Thoracic aorta (tissue), 2 donors: ENCODE measurements at regions not wholly inside any gene's neighbourhood (a gene's known extent, or its start where the extent isn't known, plus 50 kb on each side); places are given as distances from the start of the nearest gene placed in this dataset.

ENCODE experiments used
- ATAC-seq: fragments of 150-250 bp; one replicate; pipeline ENCODE4 v1.8.0; 2017; ENCODE audit warnings: low read depth; ENCODE audit not compliant: insufficient number of reproducible peaks, low FRiP score
- DNase-seq: peaks from one replicate; pipeline ENCODE4 v3.0.0-alpha.2; 2020; ENCODE audit warnings: low spot score
- H3K27ac ChIP-seq, 2 donors: fragments of 200-600 bp; sonication (generic); 1 replicate in 1 of 2; 2 replicates in 1 of 2; pipeline ENCODE4 v1.5.1; 2016; ENCODE audit warnings: mild to moderate bottlenecking in 2 of 2, moderate library complexity in 2 of 2
- H3K27me3 ChIP-seq: fragments of 200-600 bp; sonication (generic); replicated peaks from 2 replicates; pipeline ENCODE4 v1.6.0; 2016; ENCODE audit warnings: mild to moderate bottlenecking; ENCODE audit not compliant: insufficient read depth
- H3K36me3 ChIP-seq: fragments of 200-600 bp; sonication (generic); one replicate; pipeline ENCODE4 v1.5.1; 2016
- H3K4me1 ChIP-seq, 2 donors: fragments of 200-600 bp; sonication (generic); 1 replicate in 1 of 2; 2 replicates in 1 of 2; pipeline versions ENCODE4 v1.5.1 to v1.6.0; 2016; ENCODE audit warnings: low read depth in 2 of 2, mild to moderate bottlenecking in 1 of 2; ENCODE audit not compliant: control insufficient read depth in 1 of 2
- H3K4me3 ChIP-seq: fragments of 200-600 bp; sonication (generic); 2 replicates; pipeline ENCODE4 v1.5.1; 2016; ENCODE audit warnings: mild to moderate bottlenecking
- H3K9me3 ChIP-seq: fragments of 200-600 bp; sonication (generic); 2 replicates; pipeline ENCODE4 v1.5.1; 2016
- CTCF ChIP-seq: fragments of 200-600 bp; sonication (generic); IDR thresholded peaks from one replicate; pipeline ENCODE4 v1.5.1; 2019; ENCODE audit warnings: antibody characterized with exemption

- no peak overlapping the region for H3K27ac ChIP-seq
- ATAC-seq: no peak
- H3K4me1 ChIP-seq: no peaks in the 10 kb centered on the region
- H3K9me3 ChIP-seq: no peaks in the 10 kb centered on the region
- TF ChIP-seq CTCF: no peak
- H3K4me3 ChIP-seq: no peak overlapping the region
- DNase-seq: no peak
- H3K36me3 ChIP-seq: no peaks in the 10 kb centered on the region
- no peaks in the 10 kb centered on the region for H3K27me3 ChIP-seq
These were observed 116.6 kb upstream of the PLEKHA5 start for GRCh38 chr12:19012965-19013364.

- no peak for TF ChIP-seq CTCF
- ATAC-seq (no peak), DNase-seq (no peak)
- Histone ChIP-seq H3K9me3 (no peaks in the 10 kb centered on the region), H3K27me3 (no peaks in the 10 kb centered on the region), H3K27ac (no peak overlapping the region), H3K36me3 (no peaks in the 10 kb centered on the region), H3K4me1 (no peaks in the 10 kb centered on the region), H3K4me3 (no peak overlapping the region)
These were observed 115.3 kb upstream of the PLEKHA5 start for GRCh38 chr12:19014240-19014639.

GRCh38 chr12:19015285-19015684, 114.2 kb upstream of the PLEKHA5 start:
- no peak for TF ChIP-seq CTCF
- no peaks in the 10 kb centered on the region for H3K9me3 ChIP-seq
- ATAC-seq (no peak), DNase-seq (no peak)
- H3K27me3 ChIP-seq: no peaks in the 10 kb centered on the region
- no peak overlapping the region for H3K27ac ChIP-seq
- no peaks in the 10 kb centered on the region for H3K36me3 ChIP-seq
- H3K4me1 ChIP-seq: no peaks in the 10 kb centered on the region
- no peak overlapping the region for H3K4me3 ChIP-seq

- Histone ChIP-seq H3K27me3 (no peaks in the 10 kb centered on the region), H3K27ac (no peak overlapping the region), H3K36me3 (no peaks in the 10 kb centered on the region), H3K9me3 (no peaks in the 10 kb centered on the region), H3K4me3 (no peak overlapping the region), H3K4me1 (no peaks in the 10 kb centered on the region)
- TF ChIP-seq CTCF: no peak
- no peak for DNase-seq
- no peak for ATAC-seq
These were observed 111.1 kb upstream of the PLEKHA5 start for GRCh38 chr12:19018302-19018970.

- Histone ChIP-seq H3K4me1 (no peaks in the 10 kb centered on the region), H3K27me3 (no peaks in the 10 kb centered on the region), H3K27ac (no peak overlapping the region), H3K4me3 (no peak overlapping the region), H3K9me3 (no peaks in the 10 kb centered on the region), H3K36me3 (no peaks in the 10 kb centered on the region)
- DNase-seq: no peak
- TF ChIP-seq CTCF: no peak
- no peak for ATAC-seq
These were observed 108.3 kb upstream of the PLEKHA5 start for GRCh38 chr12:19021240-19021639.
